MM.1S (cell line): ENCODE measurements at regions not wholly inside any gene's neighbourhood (a gene's known extent, or its start where the extent isn't known, plus 50 kb on each side); places are given as distances from the start of the nearest gene placed in this dataset.

ENCODE experiments used
- CTCF ChIP-seq: fragments of 300-600 bp; sonication (generic); IDR thresholded peaks from 2 replicates; pipeline ENCODE4 v1.5.1; 2016; ENCODE audit warnings: antibody characterized with exemption, low read length, mixed read lengths
- EZH2 ChIP-seq: fragments of 300-600 bp; sonication (generic); optimal IDR thresholded peaks from 2 replicates; pipeline ENCODE3; 2017; ENCODE audit warnings: low read depth, mild to moderate bottlenecking, antibody characterized with exemption, low read length, mixed read lengths

DNA sequence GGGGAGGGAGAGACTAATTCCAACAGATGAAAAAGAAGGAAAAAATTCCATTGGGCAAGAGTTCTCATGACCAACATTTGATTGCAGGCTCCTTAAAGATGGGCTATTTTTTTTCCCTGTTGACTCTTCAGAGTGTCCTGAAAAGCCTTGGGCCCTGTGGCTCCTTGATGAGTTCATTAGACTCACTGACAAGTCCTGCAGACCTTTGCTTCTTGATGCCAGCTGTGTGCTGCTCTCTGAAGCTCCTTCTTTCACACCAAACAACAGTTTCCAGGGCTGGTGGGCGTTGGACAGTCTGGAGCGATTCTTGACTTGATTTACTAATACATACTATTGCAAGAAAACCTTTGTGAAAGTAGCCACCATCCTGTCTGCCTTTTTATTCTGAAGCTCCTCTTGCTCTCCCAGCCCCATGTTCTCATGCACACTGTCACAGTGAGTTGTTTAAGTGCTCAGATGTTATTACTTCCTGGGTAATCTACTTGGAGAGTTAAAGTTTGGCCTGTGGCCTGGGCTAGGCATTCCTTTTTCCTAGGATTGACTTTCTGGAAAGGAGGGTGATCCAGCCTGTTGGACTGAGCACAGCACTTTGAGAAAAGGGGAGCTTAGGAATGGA lies 250.3 kb downstream of the PTEN start:
- TF ChIP-seq EZH2 (no peak), CTCF (no peak)
